Ectodermal cell (in vitro differentiated cells): ENCODE measurements at regions not wholly inside any gene's neighbourhood (a gene's known extent, or its start where the extent isn't known, plus 50 kb on each side); places are given as distances from the start of the nearest gene placed in this dataset.

Experiments used
- H3K27ac ChIP-seq: 2 replicates; pipeline ENCODE4 v1.7.0; 2013; ENCODE audit warnings: mild to moderate bottlenecking, low read depth, low read length; ENCODE audit not compliant: insufficient read depth, poor library complexity, severe bottlenecking
- H3K27me3 ChIP-seq: 2 replicates; pipeline ENCODE4 v1.7.0; 2013; ENCODE audit warnings: mild to moderate bottlenecking, low read length; ENCODE audit not compliant: insufficient read depth, control insufficient read depth, poor library complexity, severe bottlenecking
- H3K36me3 ChIP-seq: one replicate; pipeline ENCODE4 v1.7.0; 2013; ENCODE audit warnings: low read length; ENCODE audit not compliant: control insufficient read depth, insufficient read depth
- H3K4me1 ChIP-seq: one replicate; pipeline ENCODE4 v1.7.0; 2013; ENCODE audit warnings: low read length; ENCODE audit not compliant: control insufficient read depth, insufficient read depth
- H3K4me3 ChIP-seq: 2 replicates; pipeline ENCODE4 v1.7.0; 2013; ENCODE audit warnings: low read depth, low read length, control low read depth; ENCODE audit not compliant: insufficient read depth
- H3K9me3 ChIP-seq: 2 replicates; pipeline ENCODE4 v1.7.0; 2013; ENCODE audit warnings: mild to moderate bottlenecking, low read length, moderate library complexity; ENCODE audit not compliant: control insufficient read depth
- WGBS, 2 experiments: methylation state at CpG; one replicate each; pipeline ENCODE4 v1.1.7; 2013; ENCODE audit warnings: missing lambda C conversion rate in 2 of 2; 5-methylcytosine and 5-hydroxymethylcytosine counted together

- no peaks in the 10 kb centered on the region for H3K4me1 ChIP-seq
- no peaks in the 10 kb centered on the region for H3K27me3 ChIP-seq
- no peak overlapping the region for H3K4me3 ChIP-seq
- H3K9me3 ChIP-seq: no peaks in the 10 kb centered on the region
- no peak overlapping the region for H3K27ac ChIP-seq
- WGBS, 2 experiments: 95% methylated on average over 1 of the region's 1 CpG; no CpG with 5 or more reads in 1 of the 2 experiments
- no peaks in the 10 kb centered on the region for H3K36me3 ChIP-seq
Observed at GRCh38 chr13:55553701-55554100, 1587.0 kb upstream of the PRR20A start.

- Histone ChIP-seq H3K4me3 (no peak overlapping the region), H3K36me3 (no peaks in the 10 kb centered on the region), H3K4me1 (no peaks in the 10 kb centered on the region), H3K27me3 (no peaks in the 10 kb centered on the region), H3K27ac (no peak overlapping the region), H3K9me3 (no peaks in the 10 kb centered on the region)
- 96 to 100% methylated on average over 1 of the region's 1 CpG for WGBS, 2 experiments
Observed at GRCh38 chr13:55554741-55555140, 1586.0 kb upstream of the PRR20A start.

GRCh38 chr13:55560331-55560730, 1580.4 kb upstream of the PRR20A start:
- H3K4me3 ChIP-seq: no peak overlapping the region
- H3K4me1 ChIP-seq: peaks cover 8% of the 10 kb centered on the region
- H3K36me3 ChIP-seq: no peaks in the 10 kb centered on the region
- H3K27ac ChIP-seq: no peak overlapping the region
- H3K27me3 ChIP-seq: no peaks in the 10 kb centered on the region
- H3K9me3 ChIP-seq: no peaks in the 10 kb centered on the region

GRCh38 chr13:55563267-55563666, 1577.5 kb upstream of the PRR20A start:
- Histone ChIP-seq H3K27me3 (no peaks in the 10 kb centered on the region), H3K4me3 (no peak overlapping the region), H3K9me3 (no peaks in the 10 kb centered on the region), H3K36me3 (no peaks in the 10 kb centered on the region), H3K4me1 (peaks cover 8% of the 10 kb centered on the region), H3K27ac (no peak overlapping the region)
- WGBS, 2 experiments: 100% methylated on average over 1 of the region's 2 CpGs

GRCh38 chr13:55566334-55566733, 1574.4 kb upstream of the PRR20A start:
- Histone ChIP-seq H3K36me3 (no peaks in the 10 kb centered on the region), H3K9me3 (no peaks in the 10 kb centered on the region), H3K27ac (no peak overlapping the region), H3K4me3 (no peak overlapping the region), H3K27me3 (no peaks in the 10 kb centered on the region), H3K4me1 (peaks cover 8% of the 10 kb centered on the region)
- 100% methylated on average over 2 of the region's 2 CpGs for WGBS, 2 experiments

GRCh38 chr13:55566779-55567178, 1573.9 kb upstream of the PRR20A start:
- 84 to 88% methylated on average over 3 of the region's 3 CpGs for WGBS, 2 experiments

GRCh38 chr13:55567721-55568625, 1572.7 kb upstream of the PRR20A start:
- Histone ChIP-seq H3K9me3 (no peaks in the 10 kb centered on the region), H3K4me3 (no peak overlapping the region), H3K27me3 (no peaks in the 10 kb centered on the region), H3K27ac (no peak overlapping the region), H3K4me1 (peaks cover 8% of the 10 kb centered on the region), H3K36me3 (no peaks in the 10 kb centered on the region)
- 67 to 100% methylated on average over 1 to 4 of the region's 5 CpGs for WGBS, 2 experiments

More at GRCh38 chr13:55566779-55567178, 1573.9 kb upstream of the PRR20A start:
- H3K36me3 ChIP-seq: no peaks in the 10 kb centered on the region
- H3K4me1 ChIP-seq: peaks cover 8% of the 10 kb centered on the region
- H3K27ac ChIP-seq: no peak overlapping the region
- H3K4me3 ChIP-seq: no peak overlapping the region
- H3K27me3 ChIP-seq: no peaks in the 10 kb centered on the region
- H3K9me3 ChIP-seq: no peaks in the 10 kb centered on the region

GRCh38 chr13:55569082-55569481, 1571.6 kb upstream of the PRR20A start:
- Histone ChIP-seq H3K36me3 (no peaks in the 10 kb centered on the region), H3K27me3 (no peaks in the 10 kb centered on the region), H3K4me1 (peaks cover 5% of the 10 kb centered on the region), H3K27ac (no peak overlapping the region), H3K9me3 (no peaks in the 10 kb centered on the region), H3K4me3 (no peak overlapping the region)

- Histone ChIP-seq H3K9me3 (no peaks in the 10 kb centered on the region), H3K4me3 (no peak overlapping the region), H3K36me3 (no peaks in the 10 kb centered on the region), H3K4me1 (peaks cover 1% of the 10 kb centered on the region), H3K27ac (no peak overlapping the region), H3K27me3 (no peaks in the 10 kb centered on the region)
Observed at GRCh38 chr13:55569514-55569913, 1571.2 kb upstream of the PRR20A start.

- no peaks in the 10 kb centered on the region for H3K9me3 ChIP-seq
- WGBS, 2 experiments: 95 to 100% methylated on average over 1 of the region's 1 CpG
- H3K4me3 ChIP-seq: no peak overlapping the region
- no peak overlapping the region for H3K27ac ChIP-seq
- H3K4me1 ChIP-seq: no peaks in the 10 kb centered on the region
- no peaks in the 10 kb centered on the region for H3K36me3 ChIP-seq
- H3K27me3 ChIP-seq: no peaks in the 10 kb centered on the region
Observed at GRCh38 chr13:55570371-55570770, 1570.3 kb upstream of the PRR20A start.
